ENCODE measurements at regions not wholly inside any gene's neighbourhood (a gene's known extent, or its start where the extent isn't known, plus 50 kb on each side); places are given as distances from the start of the nearest gene placed in this dataset.

DNA sequence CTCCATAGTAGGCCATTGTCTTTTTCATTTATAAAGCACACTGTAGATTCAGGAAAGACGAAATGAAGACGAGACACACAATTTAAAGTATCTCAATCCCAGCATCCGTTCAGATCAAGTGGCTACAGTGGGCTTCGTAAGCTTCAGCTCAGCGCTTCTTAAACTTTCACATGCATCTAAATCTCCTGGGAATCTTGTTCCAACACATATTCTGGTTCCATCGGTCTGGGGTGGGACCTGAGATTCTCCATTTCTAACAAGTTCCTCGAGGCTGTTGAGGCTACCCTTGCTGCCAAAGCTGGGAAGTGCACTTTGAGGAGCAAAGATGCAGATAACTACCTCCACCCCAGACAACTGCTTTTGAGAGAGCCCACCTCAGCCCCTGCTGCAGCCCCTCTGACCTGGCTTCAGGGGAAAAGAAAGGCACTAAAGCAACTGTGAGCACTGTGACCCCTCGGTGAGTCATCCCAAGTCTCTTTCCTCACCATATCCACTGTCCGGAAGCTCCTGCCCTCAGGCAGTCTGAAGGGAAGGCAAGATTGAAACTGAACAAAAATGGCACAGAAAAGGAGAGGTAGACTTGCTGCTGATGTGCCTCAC, 201.1 kb upstream of the FBXO11 start:
- Mint-ChIP-seq H3K36me3 (ENCODE audit: low read depth) (no peaks in the 10 kb centered on the region), H3K27me3 (peaks cover 1% of the 10 kb centered on the region), H3K27ac (no peak overlapping the region), H3K9me3 (no peaks in the 10 kb centered on the region), H3K4me3 (no peak overlapping the region), H3K4me1 (peaks cover 24% of the 10 kb centered on the region)
- ATAC-seq = no peak
- no peak for DNase-seq

DNA sequence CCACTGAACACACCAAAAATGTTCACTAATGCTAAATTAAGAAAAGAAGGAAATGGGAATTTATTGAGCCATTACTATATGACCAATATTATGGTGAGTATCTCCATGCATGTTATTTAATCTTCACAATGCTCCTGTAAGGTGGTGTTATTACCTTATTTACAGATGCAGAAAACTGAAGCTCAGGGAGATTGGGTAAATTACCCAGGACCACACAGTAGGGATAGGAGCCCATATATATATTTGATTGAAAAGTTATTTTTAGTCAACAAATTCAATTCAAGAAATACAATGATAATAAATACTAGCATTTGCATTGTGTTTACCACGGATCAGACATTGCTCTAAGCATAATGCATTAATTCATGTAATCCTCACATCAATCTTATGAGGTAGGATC, 202.2 kb upstream of the FBXO11 start:
- no peak for DNase-seq
- Mint-ChIP-seq H3K9me3 (no peaks in the 10 kb centered on the region), H3K4me3 (no peak overlapping the region), H3K4me1 (peaks cover 31% of the 10 kb centered on the region), H3K36me3 (ENCODE audit: low read depth) (no peaks in the 10 kb centered on the region), H3K27ac (no peak overlapping the region), H3K27me3 (peaks cover 1% of the 10 kb centered on the region)
- ATAC-seq = no peak

DNA sequence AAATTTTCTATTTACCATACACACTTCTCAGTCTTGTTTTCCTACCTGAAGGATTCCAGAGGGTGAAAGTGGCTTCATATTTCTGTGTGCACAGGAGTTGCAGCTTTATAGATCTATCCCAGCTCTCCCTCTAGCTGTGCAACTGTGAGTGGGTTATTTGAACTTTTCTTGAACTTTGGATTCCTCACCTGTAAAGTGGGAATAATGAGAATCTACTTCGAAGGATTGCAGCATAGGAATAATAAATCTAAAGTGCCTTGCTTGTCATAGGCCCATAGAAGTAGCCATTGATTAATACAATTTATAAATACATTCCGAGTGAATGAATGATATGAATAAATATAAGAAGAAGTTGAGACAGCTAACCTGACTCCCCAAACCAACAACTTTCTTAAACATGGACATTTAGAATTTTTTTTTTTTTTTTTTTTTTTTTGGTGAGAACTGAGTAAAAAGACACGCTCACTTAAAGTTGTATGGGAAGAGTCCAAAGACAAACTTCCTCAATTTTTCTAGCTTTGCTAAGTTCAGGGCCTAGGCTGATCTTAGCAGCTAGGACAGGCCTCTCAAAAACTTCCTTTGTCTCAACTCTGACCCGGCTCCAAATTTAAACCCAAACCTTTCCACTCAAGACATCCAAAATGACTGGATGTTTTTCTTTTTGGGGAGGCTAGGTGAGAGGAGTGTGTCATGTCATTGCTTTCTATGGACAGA, 203.3 kb upstream of the FBXO11 start:
- Mint-ChIP-seq H3K27ac (no peak overlapping the region), H3K27me3 (no peaks in the 10 kb centered on the region), H3K4me1 (peaks cover 43% of the 10 kb centered on the region), H3K4me3 (no peak overlapping the region), H3K36me3 (ENCODE audit: low read depth) (no peaks in the 10 kb centered on the region), H3K9me3 (no peaks in the 10 kb centered on the region)
- ATAC-seq = no peak
- no peak for DNase-seq

DNA sequence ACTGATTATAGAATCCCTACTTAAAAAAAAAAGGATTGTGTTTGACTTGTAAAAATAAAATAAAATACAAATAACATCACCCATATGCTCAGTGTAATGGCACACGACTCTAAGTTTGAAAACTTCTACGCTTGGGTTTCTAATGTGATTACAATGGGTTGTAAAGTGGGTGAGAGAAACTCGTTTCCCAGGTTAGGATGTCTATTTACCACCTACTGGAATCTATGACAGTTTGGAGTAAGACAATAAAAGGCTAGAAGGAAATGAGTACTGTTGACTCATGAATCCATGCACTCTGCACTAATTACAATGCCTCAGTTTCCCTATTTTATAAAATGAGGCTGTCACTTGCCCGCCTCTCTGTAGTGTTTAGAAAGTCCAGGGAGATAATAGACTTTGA, 204.0 kb upstream of the FOXN2 start:
- H3K9me3 Mint-ChIP-seq = no peaks in the 10 kb centered on the region
- H3K27ac Mint-ChIP-seq = no peak overlapping the region
- ATAC-seq (no peak), DNase-seq (no peak)
- H3K36me3 Mint-ChIP-seq (ENCODE audit: low read depth) = no peaks in the 10 kb centered on the region
- peaks cover 47% of the 10 kb centered on the region for H3K4me1 Mint-ChIP-seq
- H3K27me3 Mint-ChIP-seq = no peaks in the 10 kb centered on the region
- no peak overlapping the region for H3K4me3 Mint-ChIP-seq

DNA sequence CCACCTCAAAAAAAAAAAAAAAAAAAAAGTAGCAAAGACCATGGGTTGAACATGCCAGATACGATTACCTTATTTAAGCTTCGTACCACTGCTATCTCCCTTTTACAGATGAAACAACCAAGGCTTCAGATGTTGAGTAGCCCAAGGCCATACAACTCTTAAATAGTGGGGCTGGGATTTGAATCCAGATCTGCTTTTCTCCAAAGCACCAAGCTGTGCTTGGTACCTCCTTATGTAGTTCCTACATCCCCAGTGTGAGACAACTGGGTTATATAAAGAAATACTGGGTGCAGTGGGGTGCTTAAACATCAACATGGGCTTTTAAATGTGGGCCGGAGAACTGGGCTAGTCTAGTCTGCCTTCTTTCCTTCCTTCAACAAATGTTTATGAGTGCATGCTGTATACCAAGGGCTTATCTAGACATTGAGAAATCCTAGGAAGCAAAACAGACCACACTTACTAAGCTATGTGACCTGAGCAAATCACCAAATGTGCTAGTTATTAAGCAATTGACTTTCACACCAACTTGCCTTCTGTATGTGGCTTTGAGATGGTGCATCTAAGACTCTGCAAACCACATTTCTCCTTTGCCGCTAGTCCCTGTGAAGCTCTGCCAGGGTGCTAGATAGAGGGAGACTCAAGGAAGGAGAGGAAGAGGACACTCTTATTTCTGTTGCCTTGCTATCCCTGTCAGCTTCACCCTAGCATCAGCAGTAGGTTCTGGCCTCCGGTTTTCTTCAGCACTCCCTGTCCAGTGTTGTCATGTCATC, 201.4 kb upstream of the FOXN2 start:
- no peaks in the 10 kb centered on the region for H3K9me3 Mint-ChIP-seq
- peak overlapping the region; percentile 21 for H3K4me3 Mint-ChIP-seq
- ATAC-seq (no peak), DNase-seq (no peak)
- no peaks in the 10 kb centered on the region for H3K36me3 Mint-ChIP-seq (ENCODE audit: low read depth)
- H3K27ac Mint-ChIP-seq = peak overlapping the region; percentile 26
- no peaks in the 10 kb centered on the region for H3K27me3 Mint-ChIP-seq
- peaks cover 30% of the 10 kb centered on the region for H3K4me1 Mint-ChIP-seq

DNA sequence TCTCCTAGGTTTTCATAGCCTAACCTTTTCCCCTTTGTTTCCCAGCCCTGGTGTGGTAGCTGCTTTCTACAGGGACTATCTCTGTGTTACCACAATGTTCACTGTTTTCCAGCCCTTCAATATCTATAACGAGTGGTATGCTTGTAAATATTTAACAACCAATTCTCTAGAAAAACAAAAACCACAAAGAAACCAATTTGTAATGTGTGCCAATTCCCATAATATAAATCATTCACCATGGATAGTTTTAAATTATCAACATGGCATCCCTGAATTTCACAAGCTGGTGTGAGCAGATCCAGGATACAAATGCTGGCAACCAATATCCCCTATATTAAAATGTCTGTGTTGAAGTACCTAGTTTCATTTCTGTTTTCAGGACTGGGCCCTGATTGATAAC, 200.7 kb upstream of the FOXN2 start:
- H3K4me3 Mint-ChIP-seq = no peak overlapping the region
- H3K36me3 Mint-ChIP-seq (ENCODE audit: low read depth) = no peaks in the 10 kb centered on the region
- no peak for ATAC-seq
- DNase-seq = no peak
- peak overlapping the region; percentile 50 for H3K27ac Mint-ChIP-seq
- H3K27me3 Mint-ChIP-seq = no peaks in the 10 kb centered on the region
- peaks cover 30% of the 10 kb centered on the region for H3K4me1 Mint-ChIP-seq
- H3K9me3 Mint-ChIP-seq = no peaks in the 10 kb centered on the region

DNA sequence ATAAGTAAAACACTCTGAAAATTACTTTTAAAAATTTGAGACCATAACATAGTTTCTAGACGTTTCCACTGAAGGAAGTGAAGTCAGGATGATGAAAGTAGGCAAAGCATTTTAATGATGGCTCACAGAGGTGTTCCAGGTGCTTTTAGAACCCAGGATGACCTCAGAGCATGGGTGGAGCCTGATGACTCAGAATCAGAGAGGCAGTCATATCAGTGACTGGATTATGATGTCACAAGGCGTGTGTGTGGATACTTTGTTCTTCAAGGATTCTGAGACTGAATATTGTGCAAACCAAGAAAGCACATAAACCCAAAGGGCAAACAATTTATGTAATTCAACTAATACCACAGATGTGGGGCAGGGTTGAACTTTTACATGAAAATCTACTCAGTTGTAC, 200.2 kb upstream of the FOXN2 start:
- DNase-seq (peak; percentile 54), ATAC-seq (peak; percentile 66)
- no peak overlapping the region for H3K4me3 Mint-ChIP-seq
- no peaks in the 10 kb centered on the region for H3K36me3 Mint-ChIP-seq (ENCODE audit: low read depth)
- H3K9me3 Mint-ChIP-seq = no peaks in the 10 kb centered on the region
- no peaks in the 10 kb centered on the region for H3K27me3 Mint-ChIP-seq
- H3K4me1 Mint-ChIP-seq = peaks cover 30% of the 10 kb centered on the region
- no peak overlapping the region for H3K27ac Mint-ChIP-seq

DNA sequence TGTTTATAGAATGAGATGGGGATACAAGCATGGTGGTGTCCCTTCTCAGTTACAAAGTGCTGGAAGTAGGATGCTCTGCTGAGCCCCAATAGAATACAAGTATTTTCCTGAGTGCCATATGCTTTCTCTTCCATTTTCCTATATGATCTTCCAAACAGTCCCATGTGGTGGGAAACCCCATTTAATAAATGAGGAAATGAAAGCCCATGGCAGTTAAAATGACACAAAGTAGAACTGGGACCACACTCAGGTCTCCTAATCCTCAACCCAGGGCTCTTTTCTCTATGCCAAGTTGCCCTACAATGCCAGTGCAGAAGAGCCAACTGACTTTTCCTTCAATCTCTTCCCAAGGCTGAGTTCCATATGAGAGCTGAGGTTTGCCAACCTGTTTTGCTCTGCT, 198.0 kb upstream of the FOXN2 start:
- no peak overlapping the region for H3K4me3 Mint-ChIP-seq
- no peaks in the 10 kb centered on the region for H3K9me3 Mint-ChIP-seq
- ATAC-seq (no peak), DNase-seq (no peak)
- peaks cover 28% of the 10 kb centered on the region for H3K4me1 Mint-ChIP-seq
- H3K36me3 Mint-ChIP-seq (ENCODE audit: low read depth) = no peaks in the 10 kb centered on the region
- no peak overlapping the region for H3K27ac Mint-ChIP-seq
- no peaks in the 10 kb centered on the region for H3K27me3 Mint-ChIP-seq

DNA sequence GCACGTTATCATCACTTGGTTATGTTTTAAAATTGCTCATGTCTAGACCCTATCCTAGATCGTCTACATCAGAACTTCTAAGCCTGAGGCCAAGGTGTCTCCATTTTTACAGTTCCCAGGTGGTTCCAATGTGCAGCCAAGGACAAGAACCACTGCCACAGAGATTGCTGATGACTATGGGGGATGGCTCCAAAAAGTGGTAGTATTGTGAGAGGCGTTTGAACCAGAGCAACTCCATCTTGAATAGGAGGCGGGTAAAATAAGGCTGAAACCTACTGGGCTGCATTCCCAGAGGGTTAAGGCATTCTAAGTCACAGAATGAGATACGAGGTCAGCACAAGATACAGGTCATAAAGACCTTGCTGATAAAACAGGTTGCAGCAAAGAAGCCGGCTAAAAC, 195.6 kb upstream of the FOXN2 start:
- no peak for DNase-seq
- Mint-ChIP-seq H3K36me3 (ENCODE audit: low read depth) (no peaks in the 10 kb centered on the region), H3K4me3 (no peak overlapping the region), H3K27me3 (no peaks in the 10 kb centered on the region), H3K4me1 (peaks cover 15% of the 10 kb centered on the region), H3K27ac (no peak overlapping the region), H3K9me3 (no peaks in the 10 kb centered on the region)
- ATAC-seq = no peak

DNA sequence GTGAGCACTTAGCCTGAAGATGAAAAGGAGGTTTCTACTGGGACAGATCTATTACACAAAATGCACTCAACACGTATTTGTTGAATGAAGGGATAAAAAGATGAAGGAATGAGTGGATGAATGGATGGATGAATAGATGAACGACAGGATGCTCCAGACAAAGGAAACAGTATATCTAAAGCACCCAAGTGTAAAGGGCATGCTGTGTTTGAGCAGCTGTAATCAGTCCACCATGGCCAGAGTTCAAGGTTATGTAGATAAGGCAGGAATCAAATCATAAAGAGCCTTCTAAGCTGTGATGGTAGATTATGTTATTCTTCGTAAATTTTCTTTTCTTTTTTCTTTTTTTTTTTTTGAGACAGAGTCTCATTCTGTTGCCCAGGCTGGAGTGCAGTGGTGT, 194.4 kb upstream of the FOXN2 start:
- Mint-ChIP-seq H3K4me3 (no peak overlapping the region), H3K27ac (no peak overlapping the region), H3K9me3 (no peaks in the 10 kb centered on the region), H3K27me3 (no peaks in the 10 kb centered on the region), H3K36me3 (ENCODE audit: low read depth) (no peaks in the 10 kb centered on the region), H3K4me1 (peaks cover 3% of the 10 kb centered on the region)
- no peak for DNase-seq
- no peak for ATAC-seq

DNA sequence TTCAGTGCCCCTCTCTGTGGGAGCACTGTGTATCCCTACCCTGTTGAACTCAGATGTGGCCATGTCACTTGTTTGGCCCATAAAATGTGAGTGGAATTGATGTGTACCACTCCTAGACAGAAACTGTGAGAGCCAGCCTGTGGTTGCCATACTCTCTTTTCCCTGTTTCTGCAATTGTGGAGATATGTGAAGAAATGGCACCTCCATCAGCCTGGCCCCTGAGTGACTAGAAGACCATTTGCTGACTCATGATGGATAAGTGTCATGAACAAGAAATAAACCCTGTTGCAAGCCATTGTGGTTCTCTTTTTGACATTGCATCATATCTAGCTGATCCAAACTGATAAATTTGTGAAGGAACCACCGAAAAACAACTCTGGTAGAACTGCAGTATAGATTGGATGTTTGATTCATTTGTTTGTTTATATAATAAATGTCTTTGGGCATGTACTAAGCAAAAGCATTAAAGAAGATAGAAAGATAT, 193.7 kb upstream of the FOXN2 start:
- DNase-seq (no peak), ATAC-seq (peak; percentile 36)
- H3K27me3 Mint-ChIP-seq = no peaks in the 10 kb centered on the region
- H3K4me1 Mint-ChIP-seq = peaks cover 3% of the 10 kb centered on the region
- H3K36me3 Mint-ChIP-seq (ENCODE audit: low read depth) = no peaks in the 10 kb centered on the region
- H3K4me3 Mint-ChIP-seq = no peak overlapping the region
- H3K27ac Mint-ChIP-seq = no peak overlapping the region
- H3K9me3 Mint-ChIP-seq = no peaks in the 10 kb centered on the region

DNA sequence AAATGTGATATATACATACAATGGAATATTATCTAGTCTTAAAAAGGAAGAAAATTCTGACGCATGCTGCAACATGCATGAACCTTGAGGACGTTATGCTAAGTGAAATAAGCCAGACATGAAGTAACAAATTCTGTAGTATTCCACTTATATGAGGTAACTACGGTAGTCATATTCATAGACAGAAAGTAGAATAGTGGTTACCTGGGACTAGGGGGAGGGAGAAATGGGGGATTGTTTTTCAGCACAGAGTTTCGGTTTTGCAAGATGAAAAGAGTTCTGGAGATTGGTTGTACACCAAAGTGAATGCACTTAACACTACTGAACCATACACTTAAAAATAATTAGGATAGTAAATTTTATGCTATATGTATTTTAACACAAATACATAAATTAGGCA, 192.3 kb upstream of the FOXN2 start:
- Mint-ChIP-seq H3K27ac (no peak overlapping the region), H3K4me1 (peaks cover 3% of the 10 kb centered on the region), H3K9me3 (no peaks in the 10 kb centered on the region), H3K4me3 (no peak overlapping the region), H3K36me3 (ENCODE audit: low read depth) (no peaks in the 10 kb centered on the region), H3K27me3 (no peaks in the 10 kb centered on the region)
- ATAC-seq (no peak), DNase-seq (no peak)

DNA sequence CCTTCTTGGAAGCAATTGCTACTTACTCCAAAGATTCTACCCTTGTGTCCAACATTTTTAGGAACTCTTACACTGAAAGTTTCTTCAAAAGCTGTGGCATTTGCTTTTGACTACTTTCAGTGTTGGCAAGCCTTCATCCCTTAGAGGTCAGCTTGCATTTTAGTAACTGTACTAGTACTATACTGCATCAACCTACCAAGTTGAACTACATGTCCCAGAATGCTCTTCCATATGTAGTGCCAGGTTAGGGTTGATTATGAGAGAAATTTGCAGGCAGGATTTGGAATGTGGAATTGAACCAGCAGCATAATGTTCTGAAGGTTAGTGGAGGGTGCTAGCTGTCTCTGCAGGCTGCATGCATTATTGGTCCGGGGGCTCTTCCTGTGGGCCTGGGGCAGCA, 189.9 kb upstream of the FOXN2 start:
- H3K4me1 Mint-ChIP-seq = peaks cover 3% of the 10 kb centered on the region
- no peaks in the 10 kb centered on the region for H3K27me3 Mint-ChIP-seq
- no peak overlapping the region for H3K4me3 Mint-ChIP-seq
- H3K9me3 Mint-ChIP-seq = no peaks in the 10 kb centered on the region
- DNase-seq (no peak), ATAC-seq (no peak)
- no peak overlapping the region for H3K27ac Mint-ChIP-seq
- no peaks in the 10 kb centered on the region for H3K36me3 Mint-ChIP-seq (ENCODE audit: low read depth)

DNA sequence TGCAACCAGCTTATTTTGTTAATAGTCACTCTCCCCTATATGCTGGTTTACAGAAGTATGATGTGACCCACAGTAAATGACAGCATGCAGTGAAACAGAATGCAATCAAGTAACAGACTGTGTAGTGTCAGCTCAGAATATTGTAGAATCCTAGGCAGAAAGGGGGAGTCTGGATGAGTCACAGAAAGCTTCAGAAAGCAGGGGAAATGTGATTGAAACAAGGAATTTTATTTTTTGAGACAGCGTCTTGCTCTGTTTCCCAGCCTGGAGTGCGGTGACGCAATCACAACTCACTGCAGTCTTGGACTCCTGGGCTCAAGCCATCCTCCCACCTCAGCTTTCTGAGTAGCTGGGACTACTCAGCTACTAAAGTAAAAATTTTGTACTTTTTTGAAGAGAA, 188.3 kb upstream of the FOXN2 start:
- Mint-ChIP-seq H3K36me3 (ENCODE audit: low read depth) (no peaks in the 10 kb centered on the region), H3K9me3 (no peaks in the 10 kb centered on the region), H3K27me3 (no peaks in the 10 kb centered on the region), H3K27ac (no peak overlapping the region), H3K4me1 (peaks cover 3% of the 10 kb centered on the region), H3K4me3 (no peak overlapping the region)
- ATAC-seq (no peak), DNase-seq (no peak)

DNA sequence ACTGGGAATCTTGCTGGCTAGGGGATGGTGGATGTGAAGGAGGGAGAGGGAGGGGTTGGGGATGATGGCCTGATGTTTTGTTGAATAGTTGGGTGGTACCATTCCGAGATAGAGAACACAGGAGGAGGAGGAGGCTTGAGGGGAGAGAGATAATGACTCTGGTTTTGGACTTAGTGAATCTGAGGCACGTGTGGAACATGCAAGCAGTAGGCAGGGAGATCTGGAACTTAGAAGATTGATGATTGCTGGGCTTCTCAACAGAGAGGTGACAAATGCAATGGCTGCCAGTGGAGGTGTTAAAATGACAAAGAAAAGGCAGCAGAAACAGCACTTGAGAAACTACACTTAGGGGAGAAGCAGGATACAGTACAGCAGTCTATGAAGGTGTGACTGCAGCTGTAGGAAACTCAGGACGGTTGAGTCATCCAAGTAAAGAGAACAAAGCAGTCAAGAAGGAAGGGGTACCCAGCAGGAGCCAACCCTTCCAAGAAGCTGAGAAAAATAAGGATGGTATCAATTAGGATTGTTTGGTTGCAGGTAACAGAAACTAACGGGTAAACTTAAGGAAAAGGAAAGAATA, 186.8 kb upstream of the FOXN2 start:
- H3K27me3 Mint-ChIP-seq = no peaks in the 10 kb centered on the region
- H3K9me3 Mint-ChIP-seq = no peaks in the 10 kb centered on the region
- no peaks in the 10 kb centered on the region for H3K4me1 Mint-ChIP-seq
- no peak for ATAC-seq
- no peaks in the 10 kb centered on the region for H3K36me3 Mint-ChIP-seq (ENCODE audit: low read depth)
- H3K4me3 Mint-ChIP-seq = no peak overlapping the region
- no peak for DNase-seq
- H3K27ac Mint-ChIP-seq = no peak overlapping the region

Measured in activated naive CD8-positive, alpha-beta T cell treated with anti-CD3 and anti-CD28 coated beads, Interleukin-2, amount 50 U/mL, for 24 hours (primary cell).